Gastrocnemius medialis (tissue), 4 donors: ENCODE measurements at regions not wholly inside any gene's neighbourhood (a gene's known extent, or its start where the extent isn't known, plus 50 kb on each side); places are given as distances from the start of the nearest gene placed in this dataset.
"Not testable (repeated sequence)": the region's sequence is repeated elsewhere in the genome, so short reads cannot be mapped to it uniquely, and the experiment has no call there.

ENCODE experiments used
- ATAC-seq, 2 donors: fragments of 150-250 bp; one replicate each; pipeline ENCODE4 v1.9.1; 2016
- DNase-seq, 2 donors: peaks; one replicate each; pipeline ENCODE4 v3.0.0-alpha.2; 2019
- H3K27ac ChIP-seq, 4 donors: fragments of 200-600 bp; sonication (generic); 1 replicate in 1 of 4; 2 replicates in 3 of 4; pipeline ENCODE4 v1.5.1; 2016 to 2018; ENCODE audit warnings: mild to moderate bottlenecking in 2 of 4, moderate library complexity in 1 of 4
- H3K27me3 ChIP-seq, 3 donors: fragments of 200-600 bp; sonication (generic) in 2 of 3; 1 replicate in 1 of 3; 2 replicates in 2 of 3; pipeline versions ENCODE4 v1.5.1 to v1.6.0; 2016 to 2019; ENCODE audit warnings: mild to moderate bottlenecking in 1 of 3, moderate library complexity in 1 of 3
- H3K36me3 ChIP-seq, 2 donors: fragments of 200-600 bp; sonication (generic) in 1 of 2; one replicate each; pipeline ENCODE4 v1.5.1; 2017 to 2018
- H3K4me1 ChIP-seq, 2 donors: fragments of 200-600 bp; sonication (generic) in 1 of 2; one replicate each; pipeline ENCODE4 v1.5.1; 2016 to 2017; ENCODE audit warnings: mild to moderate bottlenecking in 2 of 2
- H3K4me3 ChIP-seq, 4 donors: fragments of 200-600 bp; sonication (generic) in 3 of 4; 1 replicate in 1 of 4; 2 replicates in 3 of 4; pipeline ENCODE4 v1.5.1; 2016 to 2019; ENCODE audit warnings: mild to moderate bottlenecking in 2 of 4
- H3K9me3 ChIP-seq, 3 donors: fragments of 200-600 bp; sonication (generic) in 2 of 3; 1 replicate in 1 of 3; 2 replicates in 2 of 3; pipeline ENCODE4 v1.5.1; 2016 to 2019
- CTCF ChIP-seq, 5 experiments: fragments of 450-650 bp in 3 of 5; fragments of 200-600 bp in 2 of 5; sonication (generic) in 2 of 5; IDR thresholded peaks in 4 of 5; conservative IDR thresholded peaks in 1 of 5; 1 replicate in 4 of 5; 2 replicates in 1 of 5; pipeline ENCODE4 v1.5.1; 2016 to 2019; ENCODE audit warnings: antibody characterized with exemption in 5 of 5, mild to moderate bottlenecking in 3 of 5, moderate library complexity in 3 of 5
- POLR2A ChIP-seq, 2 donors: fragments of 450-650 bp; IDR thresholded peaks; one replicate each; pipeline ENCODE4 v1.6.1; 2017; ENCODE audit warnings: antibody characterized with exemption in 2 of 2, mild to moderate bottlenecking in 2 of 2, moderate library complexity in 2 of 2
- in situ Hi-C, 4 donors: fragments of 200-750 bp; cut with MboI; loops; one replicate each; pipeline versions ENCODE4 v1.15.0 to v1.8.0; 2017; ENCODE audit warnings: low sequenced_read_pairs in 4 of 4
- intact Hi-C: fragments of 100-400 bp; cut with DNase I; formaldehyde crosslinking; loops from one replicate; pipeline ENCODE4 v1.15.1; 2023; ENCODE audit warnings: low total_unique reads

GRCh38 chr10:21388589-21388988 lies 136.9 kb downstream of the SKIDA1 start:
- DNase-seq (no peak), ATAC-seq (no peak)
- H3K4me1 ChIP-seq: no peaks in the 10 kb centered on the region
- H3K27ac ChIP-seq: no peak overlapping the region
- no peaks in the 10 kb centered on the region for H3K9me3 ChIP-seq
- no peak overlapping the region for H3K4me3 ChIP-seq
- no peaks in the 10 kb centered on the region for H3K36me3 ChIP-seq
- intact Hi-C loops (no loop called here), in situ Hi-C loops (no loop called here)
- TF ChIP-seq CTCF (IDR thresholded peaks at IDR 0.05 in 4 of 5, conservative IDR thresholded peaks at IDR 0.05 in 1 of 5): no peak
- no peak for TF ChIP-seq POLR2A (IDR thresholded peaks at IDR 0.05)
- H3K27me3 ChIP-seq: no peaks in the 10 kb centered on the region

- DNase-seq: no peak
- TF ChIP-seq POLR2A (IDR thresholded peaks at IDR 0.05) (no peak), CTCF (IDR thresholded peaks at IDR 0.05 in 4 of 5, conservative IDR thresholded peaks at IDR 0.05 in 1 of 5) (no peak)
- no peak overlapping the region for H3K27ac ChIP-seq
- no peaks in the 10 kb centered on the region for H3K9me3 ChIP-seq
- in situ Hi-C loops: no loop called here
- H3K4me3 ChIP-seq: no peak overlapping the region
- ATAC-seq: no peak
- intact Hi-C loops: no loop called here
- H3K4me1 ChIP-seq: no peaks in the 10 kb centered on the region
- no peaks in the 10 kb centered on the region for H3K27me3 ChIP-seq
- H3K36me3 ChIP-seq: no peaks in the 10 kb centered on the region
Observed at GRCh38 chr10:21387868-21388267, 137.6 kb downstream of the SKIDA1 start.

- no peaks in the 10 kb centered on the region for H3K4me1 ChIP-seq
- in situ Hi-C loops (no loop called here), intact Hi-C loops (no loop called here)
- no peak overlapping the region for H3K27ac ChIP-seq
- no peak for TF ChIP-seq CTCF (IDR thresholded peaks at IDR 0.05 in 4 of 5, conservative IDR thresholded peaks at IDR 0.05 in 1 of 5)
- ATAC-seq (no peak), DNase-seq (no peak)
- no peaks in the 10 kb centered on the region for H3K36me3 ChIP-seq
- H3K4me3 ChIP-seq: no peak overlapping the region
- H3K9me3 ChIP-seq: no peaks in the 10 kb centered on the region
- no peaks in the 10 kb centered on the region for H3K27me3 ChIP-seq
Observed at GRCh38 chr10:21385996-21386585, 139.4 kb downstream of the SKIDA1 start.

- DNase-seq: no peak
- H3K4me3 ChIP-seq: no peak overlapping the region
- no peaks in the 10 kb centered on the region for H3K36me3 ChIP-seq
- in situ Hi-C loops: no loop called here
- intact Hi-C loops: no loop called here
- H3K27me3 ChIP-seq: no peaks in the 10 kb centered on the region
- H3K4me1 ChIP-seq: no peaks in the 10 kb centered on the region
- ATAC-seq: no peak
- no peaks in the 10 kb centered on the region for H3K9me3 ChIP-seq
- no peak for TF ChIP-seq POLR2A (IDR thresholded peaks at IDR 0.05)
- no peak for TF ChIP-seq CTCF (IDR thresholded peaks at IDR 0.05 in 4 of 5, conservative IDR thresholded peaks at IDR 0.05 in 1 of 5)
- H3K27ac ChIP-seq: no peak overlapping the region
Observed at GRCh38 chr10:21385536-21385935, 139.9 kb downstream of the SKIDA1 start.

GRCh38 chr10:21379143-21379542 lies 146.3 kb downstream of the SKIDA1 start:
- DNase-seq: no peak
- no peak for TF ChIP-seq CTCF (IDR thresholded peaks at IDR 0.05 in 4 of 5, conservative IDR thresholded peaks at IDR 0.05 in 1 of 5)
- no peak for TF ChIP-seq POLR2A (IDR thresholded peaks at IDR 0.05)
- intact Hi-C loops: no loop called here

GRCh38 chr10:21375274-21375673 lies 150.2 kb downstream of the SKIDA1 start:
- in situ Hi-C loops: not testable (repeated sequence)

More at GRCh38 chr10:21379143-21379542, 146.3 kb downstream of the SKIDA1 start:
- Histone ChIP-seq H3K36me3 (no peaks in the 10 kb centered on the region), H3K9me3 (no peaks in the 10 kb centered on the region), H3K27me3 (no peaks in the 10 kb centered on the region), H3K27ac (no peak overlapping the region), H3K4me1 (no peaks in the 10 kb centered on the region), H3K4me3 (no peak overlapping the region)
- no peak for ATAC-seq
- in situ Hi-C loops: no loop called here

GRCh38 chr10:21373881-21374280 lies 151.6 kb downstream of the SKIDA1 start:
- intact Hi-C loops, in situ Hi-C loops: not testable (repeated sequence)

More at GRCh38 chr10:21375274-21375673, 150.2 kb downstream of the SKIDA1 start:
- H3K27ac ChIP-seq, H3K27me3 ChIP-seq, H3K4me1 ChIP-seq, H3K36me3 ChIP-seq, ATAC-seq, intact Hi-C loops, H3K9me3 ChIP-seq, H3K4me3 ChIP-seq, DNase-seq: not testable (repeated sequence)

More at GRCh38 chr10:21373881-21374280, 151.6 kb downstream of the SKIDA1 start:
- H3K27ac ChIP-seq, H3K4me3 ChIP-seq, H3K36me3 ChIP-seq, ATAC-seq, DNase-seq, H3K27me3 ChIP-seq, H3K9me3 ChIP-seq, H3K4me1 ChIP-seq: not testable (repeated sequence)
